H9 (cell line): ENCODE measurements at regions not wholly inside any gene's neighbourhood (a gene's known extent, or its start where the extent isn't known, plus 50 kb on each side); places are given as distances from the start of the nearest gene placed in this dataset.
"Not testable (repeated sequence)": the region's sequence is repeated elsewhere in the genome, so short reads cannot be mapped to it uniquely, and the experiment has no call there.

ENCODE experiments used
- DNase-seq: peaks from one replicate; pipeline ENCODE4 v3.0.0-alpha.2; 2017
- H2AFZ ChIP-seq: one replicate; pipeline ENCODE4 v1.6.1; 2013; ENCODE audit warnings: mild to moderate bottlenecking, low read length, control low read depth, moderate library complexity
- H2AK5ac ChIP-seq: 2 replicates; pipeline ENCODE4 v1.6.1; 2013; ENCODE audit warnings: low read length, control low read depth, mixed read lengths; ENCODE audit not compliant: insufficient read length
- H2BK120ac ChIP-seq: one replicate; pipeline ENCODE4 v1.6.1; 2013; ENCODE audit warnings: low read depth, mild to moderate bottlenecking, low read length, control low read depth, inconsistent platforms; ENCODE audit not compliant: poor library complexity, severe bottlenecking
- H2BK12ac ChIP-seq: 2 replicates; pipeline ENCODE4 v1.6.1; 2013; ENCODE audit warnings: low read length, control low read depth, mixed read lengths, low read depth; ENCODE audit not compliant: insufficient read length
- H2BK15ac ChIP-seq: 2 replicates; pipeline ENCODE4 v1.6.1; 2013; ENCODE audit warnings: low read depth, low read length, control low read depth
- H2BK20ac ChIP-seq: one replicate; pipeline ENCODE4 v1.6.1; 2013; ENCODE audit warnings: low read depth, mild to moderate bottlenecking, low read length, control low read depth, inconsistent platforms; ENCODE audit not compliant: poor library complexity, severe bottlenecking
- H2BK5ac ChIP-seq: 2 replicates; pipeline ENCODE4 v1.6.1; 2013; ENCODE audit warnings: low read length, control low read depth, mixed read lengths; ENCODE audit not compliant: insufficient read length
- H3K14ac ChIP-seq: 2 replicates; pipeline ENCODE4 v1.6.1; 2013; ENCODE audit warnings: low read length, control low read depth; ENCODE audit not compliant: insufficient read depth
- H3K18ac ChIP-seq: 2 replicates; pipeline ENCODE4 v1.6.1; 2013; ENCODE audit warnings: low read depth, mild to moderate bottlenecking, mixed read lengths, low read length, control low read depth; ENCODE audit not compliant: insufficient read length
- H3K23ac ChIP-seq: 2 replicates; pipeline ENCODE4 v1.6.1; 2013; ENCODE audit warnings: low read length, control low read depth, mixed read lengths, low read depth; ENCODE audit not compliant: insufficient read length
- H3K23me2 ChIP-seq: 2 replicates; pipeline ENCODE4 v1.6.1; 2013; ENCODE audit warnings: low read depth, mild to moderate bottlenecking, mixed read lengths, low read length, control low read depth; ENCODE audit not compliant: insufficient read length, poor library complexity, severe bottlenecking
- H3K27ac ChIP-seq: 2 replicates; pipeline ENCODE4 v1.5.1; 2013; ENCODE audit warnings: low read length, control low read depth, mixed read lengths, low read depth; ENCODE audit not compliant: insufficient read length
- H3K27me3 ChIP-seq: 2 replicates; pipeline ENCODE4 v1.6.1; 2013; ENCODE audit warnings: low read length, control low read depth, inconsistent platforms; ENCODE audit not compliant: insufficient read depth
- H3K4ac ChIP-seq: 2 replicates; pipeline ENCODE4 v1.6.1; 2013; ENCODE audit warnings: low read depth, mild to moderate bottlenecking, control low read depth, inconsistent platforms, low read length, moderate library complexity
- H3K4me1 ChIP-seq: 2 replicates; pipeline ENCODE4 v1.6.1; 2013; ENCODE audit warnings: low read length, control low read depth, inconsistent platforms; ENCODE audit not compliant: insufficient read depth
- H3K4me2 ChIP-seq: 2 replicates; pipeline ENCODE4 v1.6.1; 2013; ENCODE audit warnings: low read length, control low read depth, mixed read lengths; ENCODE audit not compliant: insufficient read length, insufficient read depth
- H3K56ac ChIP-seq: 2 replicates; pipeline ENCODE4 v1.6.1; 2013; ENCODE audit warnings: low read depth, mild to moderate bottlenecking, mixed read lengths, low read length, control low read depth; ENCODE audit not compliant: insufficient read length
- H3K79me1 ChIP-seq: 2 replicates; pipeline ENCODE4 v1.6.1; 2013; ENCODE audit warnings: low read depth, mild to moderate bottlenecking, moderate library complexity, low read length, control low read depth, inconsistent platforms; ENCODE audit not compliant: insufficient read depth, poor library complexity, severe bottlenecking
- H3K79me2 ChIP-seq: 2 replicates; pipeline ENCODE4 v1.6.1; 2013; ENCODE audit warnings: low read length, control low read depth, inconsistent platforms; ENCODE audit not compliant: insufficient read depth
- H3K9ac ChIP-seq: 2 replicates; pipeline ENCODE4 v1.6.1; 2013; ENCODE audit warnings: low read length, control low read depth, mixed read lengths; ENCODE audit not compliant: insufficient read length; ENCODE audit errors: extremely low read depth
- H3K9me3 ChIP-seq: one replicate; pipeline ENCODE4 v1.6.1; 2013; ENCODE audit warnings: low read depth, low read length, inconsistent platforms; ENCODE audit not compliant: control insufficient read depth
- H3T11ph ChIP-seq: one replicate; pipeline ENCODE4 v1.6.1; 2013; ENCODE audit warnings: mild to moderate bottlenecking, low read length, control low read depth, inconsistent platforms
- H4K20me1 ChIP-seq: one replicate; pipeline ENCODE4 v1.6.1; 2013; ENCODE audit not compliant: control insufficient read depth, insufficient read length, insufficient read depth
- H4K5ac ChIP-seq: 2 replicates; pipeline ENCODE4 v1.6.1; 2013; ENCODE audit warnings: low read depth, mild to moderate bottlenecking, mixed read lengths, low read length, control low read depth; ENCODE audit not compliant: insufficient read length
- H4K8ac ChIP-seq: replicated peaks from 2 replicates; pipeline ENCODE4 v1.6.1; 2013; ENCODE audit warnings: low read length, control low read depth, mixed read lengths, low read depth; ENCODE audit not compliant: insufficient read length
- H4K91ac ChIP-seq: 2 replicates; pipeline ENCODE4 v1.6.1; 2013; ENCODE audit warnings: low read depth, mild to moderate bottlenecking, moderate library complexity, mixed read lengths, low read length, control low read depth; ENCODE audit not compliant: insufficient read length
- H3K27ac Mint-ChIP-seq, 3 experiments: 2 replicates in 2 of 3; 3 replicates in 1 of 3; pipeline ENCODE4 v1.8.0; 2020 to 2021; ENCODE audit warnings: mixed read lengths in 3 of 3, mild to moderate bottlenecking in 1 of 3, moderate library complexity in 1 of 3
- H3K27me3 Mint-ChIP-seq: 2 replicates; pipeline ENCODE4 v1.8.0; 2021; ENCODE audit warnings: low read depth, mild to moderate bottlenecking, moderate library complexity, mixed read lengths
- H3K36me3 Mint-ChIP-seq, 3 experiments: 2 replicates in 2 of 3; 3 replicates in 1 of 3; pipeline ENCODE4 v1.8.0; 2020 to 2021; ENCODE audit warnings: low read depth in 3 of 3, mixed read lengths in 3 of 3; ENCODE audit not compliant: insufficient read depth in 1 of 3
- H3K4me1 Mint-ChIP-seq, 2 experiments: 2 replicates each; pipeline ENCODE4 v1.8.0; 2020; ENCODE audit warnings: mixed read lengths in 2 of 2
- H3K4me3 Mint-ChIP-seq, 2 experiments: 2 replicates in 1 of 2; 3 replicates in 1 of 2; pipeline ENCODE4 v1.8.0; 2020 to 2021; ENCODE audit warnings: mild to moderate bottlenecking in 2 of 2, mixed read lengths in 2 of 2, moderate library complexity in 1 of 2
- H3K9me3 Mint-ChIP-seq, 2 experiments: 2 replicates in 1 of 2; 3 replicates in 1 of 2; pipeline ENCODE4 v1.8.0; 2020; ENCODE audit warnings: mild to moderate bottlenecking in 2 of 2, mixed read lengths in 2 of 2, moderate library complexity in 1 of 2
- whole genome bisulfite sequencing: extraction: QIAGEN DNeasy Blood & Tissue Kit; methylation state at CpG from one replicate; pipeline ENCODE4 v1.1.7; 2013; ENCODE audit warnings: missing lambda C conversion rate, low lambda C conversion rate, mixed read lengths; ENCODE audit not compliant: insufficient read length; ENCODE audit errors: extremely low coverage; 5-methylcytosine and 5-hydroxymethylcytosine counted together

DNA sequence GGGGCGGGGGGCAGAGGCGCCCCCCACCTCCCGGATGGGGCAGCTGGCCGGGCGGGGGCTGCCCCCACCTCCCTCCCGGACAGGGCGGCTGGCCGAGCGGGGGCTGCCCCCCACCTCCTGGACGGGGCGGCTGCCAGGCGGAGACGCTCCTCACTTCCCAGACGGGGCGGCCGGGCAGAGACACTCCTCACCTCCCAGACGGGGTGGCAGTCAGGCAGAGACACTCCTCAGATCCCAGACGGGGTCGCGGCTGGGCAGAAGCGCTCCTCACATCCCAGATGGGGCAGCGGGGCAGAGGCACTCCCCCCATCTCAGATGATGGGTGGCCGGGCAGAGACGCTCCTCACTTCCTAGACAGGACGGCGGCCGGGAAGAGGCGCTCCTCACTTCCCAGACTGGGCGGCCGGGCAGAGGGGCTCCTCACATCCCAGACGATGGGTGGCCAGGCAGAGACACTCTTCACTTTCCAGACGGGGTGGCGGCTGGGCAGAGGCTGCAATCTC lies 240.1 kb downstream of the NPIPA7 start:
- H3K18ac ChIP-seq, H4K8ac ChIP-seq, H3K4me3 Mint-ChIP-seq, H3K23ac ChIP-seq, H3K56ac ChIP-seq, H3K27me3 ChIP-seq, H2AFZ ChIP-seq, H3K23me2 ChIP-seq, H3K4ac ChIP-seq, H2BK12ac ChIP-seq, H2BK120ac ChIP-seq, H3K79me2 ChIP-seq, H4K5ac ChIP-seq, H3K4me2 ChIP-seq, H3K27ac Mint-ChIP-seq, H2BK20ac ChIP-seq, H3K4me1 Mint-ChIP-seq, H3K27ac ChIP-seq, H3T11ph ChIP-seq, H2BK15ac ChIP-seq, H3K36me3 Mint-ChIP-seq, H3K27me3 Mint-ChIP-seq, H3K14ac ChIP-seq, H3K4me1 ChIP-seq, H2AK5ac ChIP-seq, H3K79me1 ChIP-seq, H3K9me3 ChIP-seq, H2BK5ac ChIP-seq, H4K91ac ChIP-seq, DNase-seq, H4K20me1 ChIP-seq, H3K9ac ChIP-seq: not testable (repeated sequence)
- no CpG with 5 or more reads among the region's 33 CpGs for WGBS
- H3K9me3 Mint-ChIP-seq = peaks cover 4 to 11% of the 10 kb centered on the region in 2 experiments; a peak in 3 of 5 replicates

- not testable (repeated sequence) for H3T11ph ChIP-seq, H3K4me1 Mint-ChIP-seq
Observed at GRCh38 chr16:16624367-16624766, 245.4 kb downstream of the NPIPA7 start.

More at GRCh38 chr16:16624367-16624766, 245.4 kb downstream of the NPIPA7 start:
- H4K8ac ChIP-seq, H3K9me3 Mint-ChIP-seq, H3K18ac ChIP-seq, H3K4ac ChIP-seq, H3K36me3 Mint-ChIP-seq, H3K79me1 ChIP-seq, H2AFZ ChIP-seq, H3K9ac ChIP-seq, H3K4me3 Mint-ChIP-seq, H3K27me3 Mint-ChIP-seq, H3K4me2 ChIP-seq, H4K5ac ChIP-seq, H2BK12ac ChIP-seq, H2BK120ac ChIP-seq, H3K79me2 ChIP-seq, H3K27ac ChIP-seq, H3K14ac ChIP-seq, H2BK20ac ChIP-seq, H4K91ac ChIP-seq, H3K27ac Mint-ChIP-seq, H2AK5ac ChIP-seq, H3K23ac ChIP-seq, H2BK15ac ChIP-seq, H4K20me1 ChIP-seq, H3K56ac ChIP-seq, H3K27me3 ChIP-seq, DNase-seq, H3K9me3 ChIP-seq, H2BK5ac ChIP-seq, H3K4me1 ChIP-seq, H3K23me2 ChIP-seq: not testable (repeated sequence)
- no CpG with 5 or more reads among the region's 3 CpGs for WGBS
